ENCODE measurements at regions not wholly inside any gene's neighbourhood (a gene's known extent, or its start where the extent isn't known, plus 50 kb on each side); places are given as distances from the start of the nearest gene placed in this dataset.
"Not testable (repeated sequence)": the region's sequence is repeated elsewhere in the genome, so short reads cannot be mapped to it uniquely, and the experiment has no call there.

DNA sequence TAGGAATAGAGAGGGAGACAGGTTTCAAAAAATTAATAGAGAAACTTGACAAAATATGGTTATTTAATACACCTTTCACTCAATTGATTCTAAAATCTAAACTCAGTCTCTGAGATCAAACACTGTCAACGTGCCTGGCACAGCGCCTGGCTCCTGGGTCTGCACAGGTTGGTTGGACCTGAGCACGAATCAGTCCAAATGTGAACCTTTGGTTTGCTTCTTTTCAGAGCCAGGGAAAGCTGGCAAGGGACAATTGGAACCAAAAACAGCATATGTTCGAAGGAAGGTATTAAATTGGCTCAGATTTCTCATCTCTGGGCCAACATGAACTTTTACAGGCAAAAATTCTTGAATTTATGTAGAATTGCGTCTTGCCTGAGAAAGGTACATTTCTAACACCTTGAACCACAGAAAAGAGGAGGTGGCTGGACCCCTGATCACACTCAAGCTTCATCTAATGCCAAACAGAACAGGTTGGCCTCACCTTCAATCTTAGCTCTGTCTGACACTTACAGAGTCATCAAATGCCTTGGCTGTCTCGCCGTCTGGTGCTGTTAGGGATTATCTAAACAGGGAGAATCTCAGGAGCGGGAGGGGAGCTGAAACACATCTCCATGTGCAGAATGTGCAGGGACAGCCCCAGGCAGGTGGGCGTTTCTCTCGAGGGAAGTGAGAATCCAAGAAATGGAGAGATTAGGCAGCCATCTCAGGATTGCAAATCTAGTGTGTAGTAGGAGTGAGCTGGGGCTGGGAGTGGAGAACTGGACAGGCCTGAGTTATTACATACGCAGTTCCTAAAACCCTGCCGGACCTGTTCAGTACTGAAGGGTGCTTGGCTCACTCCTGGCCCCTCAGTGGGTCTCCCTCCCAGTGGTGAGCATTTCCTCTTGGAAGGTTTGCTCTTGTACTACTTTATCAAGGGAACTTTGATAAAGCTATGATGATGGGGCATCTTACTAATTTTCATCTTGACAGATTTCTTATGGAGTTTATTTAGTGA lies 442.2 kb upstream of the B3GAT1 start:
- no peak for ATAC-seq (ENCODE audit: low FRiP score in 2 of 2)

GRCh38 chr11:134851503-134852224 lies 439.6 kb upstream of the B3GAT1 start:
- 56 to 79% methylated on average over 21 to 22 of the region's 22 CpGs for WGBS, 2 donors
- H3K4me3 ChIP-seq; H3K36me3 ChIP-seq; H3K9me3 ChIP-seq; ATAC-seq (ENCODE audit: low FRiP score in 2 of 2); H3K27ac ChIP-seq; H3K4me1 ChIP-seq; DNase-seq; H3K27me3 ChIP-seq: not testable (repeated sequence)

More for the DNA sequence above, 442.2 kb upstream of the B3GAT1 start:
- no peaks in the 10 kb centered on the region for H3K9me3 ChIP-seq
- TF ChIP-seq POLR2A (IDR thresholded peaks at IDR 0.05) (no peak), POLR2AphosphoS5 (IDR thresholded peaks at IDR 0.05) (no peak), EP300 (IDR thresholded peaks at IDR 0.05) (no peak), CTCF (IDR thresholded peaks at IDR 0.05) (no peak)
- no peaks in the 10 kb centered on the region for H3K4me1 ChIP-seq
- no peaks in the 10 kb centered on the region for H3K27me3 ChIP-seq
- no peak overlapping the region for H3K27ac ChIP-seq
- H3K4me3 ChIP-seq: no peak overlapping the region
- WGBS, 2 donors: 66 to 70% methylated on average over 12 of the region's 12 CpGs
- H3K36me3 ChIP-seq: no peaks in the 10 kb centered on the region
- no peak for DNase-seq

GRCh38 chr11:134850566-134850965 lies 438.5 kb upstream of the B3GAT1 start:
- Histone ChIP-seq H3K4me3 (no peak overlapping the region), H3K36me3 (no peaks in the 10 kb centered on the region), H3K27me3 (no peaks in the 10 kb centered on the region), H3K4me1 (no peaks in the 10 kb centered on the region), H3K9me3 (no peaks in the 10 kb centered on the region), H3K27ac (no peak overlapping the region)
- DNase-seq (no peak), ATAC-seq (ENCODE audit: low FRiP score in 2 of 2) (no peak)
- WGBS, 2 donors: 49 to 51% methylated on average over 2 of the region's 2 CpGs
- no peak for TF ChIP-seq EP300 (IDR thresholded peaks at IDR 0.05)
- no peak for TF ChIP-seq POLR2AphosphoS5 (IDR thresholded peaks at IDR 0.05)
- TF ChIP-seq POLR2A (IDR thresholded peaks at IDR 0.05): no peak

DNA sequence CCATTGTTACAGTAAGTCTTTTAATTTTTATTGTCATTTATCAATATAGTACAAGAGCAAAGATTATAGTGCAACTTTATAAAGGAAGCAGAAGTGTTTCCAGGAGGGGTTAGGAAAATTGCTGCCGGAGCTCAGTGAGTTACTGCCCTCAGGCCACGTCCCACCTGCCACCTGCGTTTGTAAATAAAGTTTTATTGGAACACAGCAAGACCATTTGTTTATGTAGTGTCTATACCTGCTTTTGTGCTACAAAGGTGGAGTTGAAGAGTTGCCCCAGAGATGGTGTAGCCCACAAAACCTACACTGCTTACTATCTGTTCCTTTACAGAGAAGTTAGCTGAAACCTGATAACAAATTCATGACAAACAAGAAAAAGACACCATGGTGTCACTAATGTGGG lies 437.8 kb upstream of the B3GAT1 start:
- Histone ChIP-seq H3K9me3 (no peaks in the 10 kb centered on the region), H3K4me1 (no peaks in the 10 kb centered on the region), H3K4me3 (no peak overlapping the region), H3K36me3 (no peaks in the 10 kb centered on the region), H3K27me3 (no peaks in the 10 kb centered on the region), H3K27ac (no peak overlapping the region)
- TF ChIP-seq CTCF (IDR thresholded peaks at IDR 0.05): no peak
- no peak for TF ChIP-seq POLR2A (IDR thresholded peaks at IDR 0.05)
- no peak for TF ChIP-seq EP300 (IDR thresholded peaks at IDR 0.05)
- no peak for TF ChIP-seq POLR2AphosphoS5 (IDR thresholded peaks at IDR 0.05)
- ATAC-seq (ENCODE audit: low FRiP score in 2 of 2) (no peak), DNase-seq (no peak)
- 72 to 91% methylated on average over 3 of the region's 3 CpGs for WGBS, 2 donors

- WGBS, 2 donors: 62 to 72% methylated on average over 16 to 17 of the region's 17 CpGs
Observed at GRCh38 chr11:134847083-134847715, 435.2 kb upstream of the B3GAT1 start.

More at GRCh38 chr11:134847083-134847715, 435.2 kb upstream of the B3GAT1 start:
- TF ChIP-seq POLR2AphosphoS5 (IDR thresholded peaks at IDR 0.05) (no peak), CTCF (IDR thresholded peaks at IDR 0.05) (no peak), POLR2A (IDR thresholded peaks at IDR 0.05) (no peak), EP300 (IDR thresholded peaks at IDR 0.05) (no peak)
- no peaks in the 10 kb centered on the region for H3K9me3 ChIP-seq
- no peaks in the 10 kb centered on the region for H3K4me1 ChIP-seq
- H3K27me3 ChIP-seq: no peaks in the 10 kb centered on the region
- no peak overlapping the region for H3K27ac ChIP-seq
- no peaks in the 10 kb centered on the region for H3K36me3 ChIP-seq
- H3K4me3 ChIP-seq: no peak overlapping the region
- DNase-seq (peak in 1 of 2 donors; percentile 32), ATAC-seq (ENCODE audit: low FRiP score in 2 of 2) (no peak)
